Naive thymus-derived CD8-positive, alpha-beta T cell (primary cell): ENCODE measurements at regions not wholly inside any gene's neighbourhood (a gene's known extent, or its start where the extent isn't known, plus 50 kb on each side); places are given as distances from the start of the nearest gene placed in this dataset.
A peak's percentile ranks its signal among the peaks of the same experiment; 100 is the strongest.
"Not testable (repeated sequence)": the region's sequence is repeated elsewhere in the genome, so short reads cannot be mapped to it uniquely, and the experiment has no call there.

Experiments used
- ATAC-seq, 2 donors: fragments of 150-1000 bp; cut with Tn5 transposase in 1 of 2; sonication (Bioruptor Pico), chemical (Tn5 transposase) in 1 of 2; 1 replicate in 1 of 2; 2 replicates in 1 of 2; pipeline ENCODE4 v1.10.0; 2021; ENCODE audit warnings: mild to moderate bottlenecking in 2 of 2, moderate library complexity in 2 of 2
- POLR2A ChIA-PET: fragments of 350-600 bp; sonication (Branson Sonifier 250); formaldehyde crosslinking; loops from one replicate; lab custom pipeline; 2021; ENCODE audit warnings: antibody characterized with exemption; lab: Charles Lee
- DNase-seq, 10 donors: peaks; one replicate each; pipeline versions ENCODE4 v3.0.0 to v3.0.0-alpha.2; 2020 to 2022
- H3K27ac Mint-ChIP-seq, 10 donors: one replicate each; pipeline ENCODE4 v1.8.0; 2020 to 2022; ENCODE audit warnings: mild to moderate bottlenecking in 10 of 10, mixed read lengths in 10 of 10, moderate library complexity in 4 of 10, inconsistent platforms in 1 of 10
- H3K27me3 Mint-ChIP-seq, 5 donors: one replicate each; pipeline ENCODE4 v1.8.0; 2021 to 2022; ENCODE audit warnings: mixed read lengths in 5 of 5
- H3K36me3 Mint-ChIP-seq, 3 donors: one replicate each; pipeline ENCODE4 v1.8.0; 2020 to 2022; ENCODE audit warnings: mixed read lengths in 3 of 3, mild to moderate bottlenecking in 2 of 3, inconsistent platforms in 1 of 3
- H3K4me1 Mint-ChIP-seq, 4 donors: one replicate each; pipeline ENCODE4 v1.8.0; 2021 to 2022; ENCODE audit warnings: mixed read lengths in 4 of 4
- H3K4me3 Mint-ChIP-seq, 10 donors: one replicate each; pipeline ENCODE4 v1.8.0; 2020 to 2022; ENCODE audit warnings: mild to moderate bottlenecking in 10 of 10, mixed read lengths in 10 of 10, moderate library complexity in 6 of 10, inconsistent platforms in 1 of 10
- H3K9me3 Mint-ChIP-seq, 9 donors: one replicate each; pipeline ENCODE4 v1.8.0; 2020 to 2022; ENCODE audit warnings: mixed read lengths in 9 of 9, mild to moderate bottlenecking in 3 of 9, inconsistent platforms in 1 of 9, moderate library complexity in 1 of 9

DNA sequence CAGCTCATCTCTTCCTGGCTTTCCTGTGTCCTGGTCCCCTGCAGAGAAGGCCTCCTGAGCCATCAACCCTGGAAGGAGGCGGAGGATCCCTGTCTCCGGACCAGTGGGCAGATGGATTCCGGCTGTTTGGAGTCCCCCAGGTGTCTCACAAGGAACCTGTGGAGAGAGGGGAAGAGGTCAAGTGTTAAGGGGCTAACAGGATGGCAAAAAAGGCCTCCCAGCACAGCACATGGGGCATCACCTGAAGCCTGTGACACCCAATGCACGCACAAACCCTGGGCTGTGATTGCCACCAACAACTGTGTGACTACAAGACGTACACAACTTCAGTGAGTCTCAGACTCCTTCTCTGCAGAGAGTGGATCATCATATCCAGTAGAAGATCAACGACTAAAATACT is 107.5 kb downstream of the TUBA3C start:
- POLR2A ChIA-PET, H3K4me1 Mint-ChIP-seq, DNase-seq, H3K36me3 Mint-ChIP-seq, H3K27me3 Mint-ChIP-seq, H3K4me3 Mint-ChIP-seq, ATAC-seq: not testable (repeated sequence)
- peaks cover 0 to 13% (median 3%) of the 10 kb centered on the region in 9 donors for H3K9me3 Mint-ChIP-seq
- peak overlapping the region in 1 of 10 donors; percentile 38 for H3K27ac Mint-ChIP-seq

DNA sequence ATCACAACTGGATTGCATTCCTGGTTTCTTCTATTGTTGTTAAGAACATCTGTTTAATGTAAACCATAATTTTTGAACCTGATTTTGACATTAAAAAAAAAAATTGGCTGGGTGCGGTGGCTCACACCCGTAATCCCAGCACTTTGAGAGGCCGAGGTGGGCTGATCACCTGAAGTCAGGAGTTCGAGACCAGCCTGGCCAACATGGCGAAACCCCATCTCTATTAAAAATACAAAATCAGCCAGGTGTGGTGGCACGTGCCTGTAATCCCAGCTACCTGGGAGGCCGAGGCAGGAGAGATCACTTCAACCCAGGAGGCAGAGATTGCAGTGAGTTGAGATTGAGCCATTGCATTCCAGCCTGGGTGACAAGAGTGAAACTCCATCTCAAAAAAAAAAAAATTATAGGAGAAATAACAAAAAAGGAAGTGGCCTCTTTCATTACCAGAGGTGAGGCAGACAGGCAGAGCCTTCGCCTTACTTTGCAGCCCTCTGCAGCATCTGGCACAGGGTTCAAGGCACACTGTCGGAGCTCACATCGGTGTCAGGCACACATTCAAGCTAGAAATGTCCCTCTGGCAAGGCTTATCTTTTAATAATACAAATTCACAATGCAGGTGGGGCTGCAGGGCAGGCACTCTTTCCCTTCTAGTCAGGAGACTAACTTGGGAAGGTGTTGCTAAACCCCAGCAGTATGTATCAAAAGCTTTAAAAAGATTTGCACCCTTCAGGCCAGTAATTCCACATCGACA is 108.5 kb downstream of the TUBA3C start:
- H3K4me1 Mint-ChIP-seq, H3K4me3 Mint-ChIP-seq, H3K27me3 Mint-ChIP-seq, H3K27ac Mint-ChIP-seq, DNase-seq, ATAC-seq, POLR2A ChIA-PET, H3K36me3 Mint-ChIP-seq: not testable (repeated sequence)
- peaks cover 0 to 12% (median 3%) of the 10 kb centered on the region in 9 donors for H3K9me3 Mint-ChIP-seq

DNA sequence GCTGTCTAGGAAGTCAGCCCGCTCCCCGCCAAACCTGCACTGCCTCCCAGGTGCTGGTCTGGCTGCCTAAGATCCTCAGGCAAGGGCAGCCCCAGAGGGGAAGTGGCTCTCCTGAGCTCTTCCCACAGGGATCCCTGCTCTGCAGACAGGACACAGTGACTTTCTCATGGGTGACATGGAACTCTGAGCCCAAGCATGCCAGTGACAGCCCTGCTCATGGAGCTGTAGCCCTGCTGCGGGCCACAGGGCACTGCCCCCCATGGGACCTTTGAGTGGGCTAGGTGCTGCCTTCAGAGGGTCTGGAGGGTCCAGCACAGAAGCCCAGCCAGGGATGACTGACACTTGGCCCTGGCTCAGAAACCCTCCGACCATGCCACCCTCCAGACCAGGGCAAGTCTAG is 109.1 kb downstream of the TUBA3C start:
- peaks cover 0 to 11% (median 3%) of the 10 kb centered on the region in 9 donors for H3K9me3 Mint-ChIP-seq
- no peaks in the 10 kb centered on the region for H3K36me3 Mint-ChIP-seq
- DNase-seq (no peak), ATAC-seq (no peak)
- H3K27ac Mint-ChIP-seq = no peak overlapping the region
- no peak overlapping the region for H3K4me3 Mint-ChIP-seq
- no peaks in the 10 kb centered on the region for H3K4me1 Mint-ChIP-seq
- POLR2A ChIA-PET = no interaction called here
- H3K27me3 Mint-ChIP-seq = peaks cover 0 to 6% (median 0%) of the 10 kb centered on the region in 5 donors

DNA sequence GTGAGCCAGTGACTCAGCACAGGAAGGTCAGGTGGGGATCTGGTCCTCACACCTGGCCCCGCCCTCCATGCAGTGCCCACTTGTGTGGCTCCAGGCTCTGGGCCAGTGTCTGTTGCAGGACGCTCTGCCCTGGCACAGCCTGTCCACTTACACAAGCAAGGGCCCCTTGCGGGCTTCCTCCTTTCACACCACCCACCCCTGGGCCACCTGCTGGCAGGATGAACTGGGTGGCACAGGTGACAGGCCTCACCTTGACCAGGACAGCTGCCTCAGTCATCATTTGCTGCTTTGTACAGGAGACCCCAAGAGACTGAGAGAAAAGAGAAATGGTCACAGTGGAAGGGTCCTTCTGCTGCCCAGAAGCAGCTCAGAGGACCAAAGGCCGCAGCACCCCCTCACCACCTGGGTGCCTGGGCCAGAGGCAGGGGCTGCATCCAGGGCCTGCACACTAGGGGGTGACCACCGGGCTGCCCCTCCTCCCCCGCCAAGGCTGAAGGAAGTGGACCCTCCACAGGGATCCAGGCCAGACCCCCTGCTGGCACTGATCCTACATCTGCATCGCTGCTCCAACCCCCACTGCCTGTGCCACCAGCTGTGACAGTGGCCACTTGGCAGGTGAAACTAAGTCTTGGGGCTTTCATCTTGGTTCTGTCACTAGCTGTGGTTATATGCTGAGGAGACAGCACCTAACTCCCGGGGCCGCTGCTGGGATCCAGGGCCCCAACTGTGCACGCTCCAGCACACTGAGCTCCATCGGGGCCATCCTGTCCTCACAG is 110.3 kb downstream of the TUBA3C start:
- Mint-ChIP-seq H3K36me3 (no peaks in the 10 kb centered on the region), H3K27me3 (peaks cover 0 to 6% (median 0%) of the 10 kb centered on the region in 5 donors), H3K4me1 (no peaks in the 10 kb centered on the region), H3K9me3 (peaks cover 0 to 10% (median 3%) of the 10 kb centered on the region in 9 donors), H3K4me3 (no peak overlapping the region), H3K27ac (no peak overlapping the region)
- DNase-seq = no peak
- no peak for ATAC-seq
- POLR2A ChIA-PET = no interaction called here

DNA sequence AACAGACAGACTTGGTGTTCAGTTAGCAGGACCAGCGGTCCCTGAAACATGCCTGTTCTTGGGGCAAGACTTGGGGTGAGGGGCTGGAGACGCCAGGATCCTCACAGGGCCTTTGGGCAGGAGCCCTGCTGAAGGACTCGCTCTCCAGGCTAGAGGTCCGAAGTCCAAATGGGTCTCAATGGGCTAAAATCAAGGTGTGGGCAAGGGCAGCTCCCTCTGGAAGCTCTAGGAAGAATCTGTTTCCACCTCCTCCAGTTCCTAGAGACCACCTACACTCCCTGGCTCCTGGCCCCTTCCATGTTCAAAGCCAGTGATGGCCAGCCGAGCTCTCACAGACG is 111.3 kb downstream of the TUBA3C start:
- no peak for ATAC-seq
- H3K9me3 Mint-ChIP-seq = peaks cover 0 to 10% (median 4%) of the 10 kb centered on the region in 9 donors

DNA sequence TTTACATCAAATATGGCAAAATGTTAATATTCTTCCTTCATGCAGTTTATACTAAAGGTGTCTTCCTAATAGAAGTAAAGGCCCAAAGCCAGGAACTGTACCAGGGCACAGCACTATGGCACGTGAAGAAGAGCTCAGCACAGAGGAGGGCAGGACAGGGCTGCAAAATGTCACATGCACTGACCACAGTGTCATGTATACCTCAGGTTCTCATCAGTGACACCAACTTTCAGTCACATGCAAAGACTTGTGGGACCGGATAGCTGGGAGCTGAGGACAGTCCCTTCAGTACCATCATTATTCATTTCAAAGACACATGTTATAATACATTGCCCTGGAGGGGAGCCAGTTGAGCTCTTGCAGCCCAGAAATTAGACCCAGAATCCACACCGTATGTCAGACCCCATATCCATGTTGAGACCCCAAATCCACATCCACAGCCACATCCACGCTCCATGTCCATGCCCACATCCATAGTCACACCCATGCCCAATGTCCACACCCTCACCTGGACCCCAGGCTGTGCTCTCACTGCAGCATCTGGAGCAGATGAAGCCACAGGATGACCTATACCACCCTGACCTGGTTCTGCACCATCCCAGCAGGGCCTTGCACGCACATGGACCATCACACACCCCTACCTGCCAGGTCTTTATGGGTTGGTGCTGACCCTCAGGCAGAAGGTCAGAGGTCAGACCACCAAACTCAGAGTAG is 111.8 kb downstream of the TUBA3C start:
- DNase-seq = no peak
- H3K27me3 Mint-ChIP-seq = peaks cover 0 to 6% (median 0%) of the 10 kb centered on the region in 5 donors
- POLR2A ChIA-PET = no interaction called here
- H3K4me1 Mint-ChIP-seq = no peaks in the 10 kb centered on the region
- H3K9me3 Mint-ChIP-seq = peaks cover 0 to 9% (median 4%) of the 10 kb centered on the region in 9 donors
- H3K27ac Mint-ChIP-seq = no peak overlapping the region
- H3K36me3 Mint-ChIP-seq = no peaks in the 10 kb centered on the region
- no peak overlapping the region for H3K4me3 Mint-ChIP-seq
- no peak for ATAC-seq

More for the DNA sequence above, 111.3 kb downstream of the TUBA3C start:
- POLR2A ChIA-PET = no interaction called here
- DNase-seq = no peak
- no peak overlapping the region for H3K4me3 Mint-ChIP-seq
- H3K4me1 Mint-ChIP-seq = no peaks in the 10 kb centered on the region
- no peak overlapping the region for H3K27ac Mint-ChIP-seq
- peaks cover 0 to 6% (median 0%) of the 10 kb centered on the region in 5 donors for H3K27me3 Mint-ChIP-seq
- no peaks in the 10 kb centered on the region for H3K36me3 Mint-ChIP-seq

DNA sequence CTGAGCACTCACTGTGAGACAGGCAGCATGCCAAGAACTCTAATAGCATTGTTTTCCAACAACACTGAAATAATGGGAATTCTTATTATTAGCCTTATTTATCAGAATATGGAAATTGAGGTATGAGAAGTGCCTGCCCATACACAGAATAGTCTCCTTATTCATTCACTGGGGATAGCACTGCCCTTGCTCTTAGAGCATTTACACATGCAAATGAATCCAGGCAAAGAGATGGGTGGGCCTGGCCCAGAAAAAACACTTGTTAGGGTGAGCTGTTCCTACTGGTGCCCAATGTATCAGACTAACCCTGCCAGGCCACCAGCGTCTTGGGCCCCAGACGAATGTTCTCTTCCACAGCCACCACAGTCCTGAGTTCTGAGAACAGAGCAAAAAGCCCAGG is 112.9 kb downstream of the TUBA3C start:
- H3K4me1 Mint-ChIP-seq = no peaks in the 10 kb centered on the region
- peaks cover 0 to 5% (median 0%) of the 10 kb centered on the region in 3 donors for H3K36me3 Mint-ChIP-seq
- peaks cover 0 to 14% (median 11%) of the 10 kb centered on the region in 9 donors for H3K9me3 Mint-ChIP-seq
- no peak overlapping the region for H3K4me3 Mint-ChIP-seq
- ATAC-seq = no peak
- no peak for DNase-seq
- no peaks in the 10 kb centered on the region for H3K27me3 Mint-ChIP-seq
- no peak overlapping the region for H3K27ac Mint-ChIP-seq
- POLR2A ChIA-PET = no interaction called here

DNA sequence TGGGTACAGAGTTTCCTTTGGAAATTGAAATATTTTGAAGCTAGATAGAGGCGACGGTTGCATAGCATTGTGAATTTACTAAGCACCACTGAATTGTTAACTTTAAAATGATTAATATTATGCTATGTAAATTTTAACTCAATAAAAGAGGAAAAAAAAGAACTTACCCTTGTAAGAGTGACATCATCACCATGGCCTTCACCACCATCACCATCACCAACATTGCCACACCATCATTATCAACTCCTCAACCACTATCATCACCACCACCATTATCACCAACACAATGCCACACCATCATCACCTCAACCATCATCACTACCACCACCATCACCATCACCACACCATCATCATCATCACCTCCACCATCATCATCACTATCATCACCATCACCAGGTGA is 113.9 kb downstream of the TUBA3C start:
- H3K4me3 Mint-ChIP-seq = no peak overlapping the region
- peaks cover 0 to 21% (median 13%) of the 10 kb centered on the region in 9 donors for H3K9me3 Mint-ChIP-seq
- H3K27me3 Mint-ChIP-seq = no peaks in the 10 kb centered on the region
- DNase-seq (no peak), ATAC-seq (no peak)
- H3K4me1 Mint-ChIP-seq = no peaks in the 10 kb centered on the region
- POLR2A ChIA-PET = no interaction called here
- H3K27ac Mint-ChIP-seq = no peak overlapping the region
- H3K36me3 Mint-ChIP-seq = peaks cover 0 to 5% (median 0%) of the 10 kb centered on the region in 3 donors

DNA sequence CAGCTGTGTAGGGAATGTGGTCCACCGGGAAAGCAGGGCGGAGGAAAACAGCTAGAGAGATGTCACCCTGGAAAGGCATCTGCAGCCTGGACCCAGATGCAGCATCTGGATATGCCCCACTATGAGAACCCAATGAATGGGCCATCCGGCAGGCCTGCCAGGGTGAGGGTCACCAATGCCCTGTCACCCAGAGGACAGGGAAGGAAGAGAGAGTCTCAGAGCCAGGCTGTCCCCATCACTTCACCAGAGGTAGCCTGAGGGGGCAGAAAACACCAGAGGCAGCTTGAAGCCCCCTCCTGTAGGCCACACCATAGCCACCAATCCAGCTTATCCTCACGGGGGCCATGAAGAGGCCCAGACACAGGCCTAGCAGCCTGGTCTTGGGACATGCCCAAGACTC is 118.8 kb downstream of the TUBA3C start:
- peaks cover 0 to 4% (median 0%) of the 10 kb centered on the region in 5 donors for H3K27me3 Mint-ChIP-seq
- no peak overlapping the region for H3K27ac Mint-ChIP-seq
- H3K36me3 Mint-ChIP-seq = peaks cover 0 to 5% (median 0%) of the 10 kb centered on the region in 3 donors

DNA sequence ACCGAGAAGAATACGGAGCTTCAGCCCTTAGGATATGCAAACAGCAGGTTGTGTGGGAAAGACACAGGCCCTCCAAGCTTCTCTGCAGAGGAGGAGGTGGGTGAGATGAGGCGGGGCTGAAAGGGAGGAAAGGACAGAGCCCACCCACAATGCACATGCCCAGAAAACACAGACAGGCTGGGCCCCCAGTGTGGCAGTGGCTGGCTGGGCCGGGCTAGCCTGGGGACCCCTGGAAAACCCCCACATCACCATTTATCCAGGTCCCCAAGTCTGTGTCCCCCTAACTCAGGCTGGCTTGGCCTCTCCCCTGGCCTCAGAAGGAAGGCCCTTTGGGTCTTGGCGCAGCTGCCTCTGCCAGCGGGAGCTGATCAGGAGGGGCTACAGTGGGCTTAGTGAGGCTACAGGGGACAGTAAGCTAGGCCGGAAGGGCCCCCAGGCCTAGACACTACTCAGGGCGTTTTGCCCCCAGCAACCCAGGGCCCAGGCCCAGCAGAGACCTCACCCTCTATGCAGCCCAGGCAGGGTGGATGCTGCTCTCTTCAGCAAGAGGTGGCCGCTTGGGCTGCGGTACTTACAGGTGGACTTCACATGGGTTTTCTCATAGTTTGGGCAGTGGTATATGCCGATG is 119.5 kb downstream of the TUBA3C start:
- Mint-ChIP-seq H3K4me3 (no peak overlapping the region), H3K27ac (no peak overlapping the region), H3K36me3 (peaks cover 0 to 5% (median 0%) of the 10 kb centered on the region in 3 donors), H3K27me3 (peaks cover 0 to 4% (median 0%) of the 10 kb centered on the region in 5 donors), H3K4me1 (no peaks in the 10 kb centered on the region), H3K9me3 (peaks cover 0 to 32% (median 15%) of the 10 kb centered on the region in 9 donors)
- ATAC-seq = no peak
- DNase-seq = no peak
- POLR2A ChIA-PET = no interaction called here

More for the DNA sequence above, 118.8 kb downstream of the TUBA3C start:
- Mint-ChIP-seq H3K9me3 (peaks cover 0 to 32% (median 15%) of the 10 kb centered on the region in 9 donors), H3K4me1 (no peaks in the 10 kb centered on the region), H3K4me3 (no peak overlapping the region)
- no peak for ATAC-seq
- POLR2A ChIA-PET = no interaction called here
- DNase-seq = no peak

DNA sequence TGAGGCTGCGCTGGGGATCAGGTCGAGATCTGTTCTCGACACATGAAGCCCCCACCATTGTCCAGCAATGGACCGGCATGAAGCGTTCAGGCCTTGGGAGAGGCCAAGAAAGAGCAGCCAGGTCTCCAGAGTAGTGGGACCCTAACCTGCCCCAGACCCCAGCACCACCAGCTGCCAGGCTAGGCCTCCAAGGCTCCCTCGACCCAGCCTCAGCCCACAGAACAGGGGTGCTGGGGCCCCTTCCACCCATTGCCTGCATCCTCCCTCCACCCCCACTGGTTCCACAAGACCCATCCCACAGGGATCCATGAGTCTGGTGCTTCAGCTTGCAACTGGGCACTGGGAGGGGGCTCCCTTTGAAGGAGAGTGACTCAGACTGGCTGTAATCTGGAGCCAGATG is 120.3 kb downstream of the TUBA3C start:
- DNase-seq (no peak), ATAC-seq (no peak)
- Mint-ChIP-seq H3K36me3 (peaks cover 0 to 5% (median 0%) of the 10 kb centered on the region in 3 donors), H3K27ac (no peak overlapping the region), H3K4me1 (no peaks in the 10 kb centered on the region), H3K9me3 (peaks cover 0 to 34% (median 14%) of the 10 kb centered on the region in 9 donors), H3K27me3 (peaks cover 0 to 4% (median 0%) of the 10 kb centered on the region in 5 donors), H3K4me3 (no peak overlapping the region)
- POLR2A ChIA-PET = no interaction called here

DNA sequence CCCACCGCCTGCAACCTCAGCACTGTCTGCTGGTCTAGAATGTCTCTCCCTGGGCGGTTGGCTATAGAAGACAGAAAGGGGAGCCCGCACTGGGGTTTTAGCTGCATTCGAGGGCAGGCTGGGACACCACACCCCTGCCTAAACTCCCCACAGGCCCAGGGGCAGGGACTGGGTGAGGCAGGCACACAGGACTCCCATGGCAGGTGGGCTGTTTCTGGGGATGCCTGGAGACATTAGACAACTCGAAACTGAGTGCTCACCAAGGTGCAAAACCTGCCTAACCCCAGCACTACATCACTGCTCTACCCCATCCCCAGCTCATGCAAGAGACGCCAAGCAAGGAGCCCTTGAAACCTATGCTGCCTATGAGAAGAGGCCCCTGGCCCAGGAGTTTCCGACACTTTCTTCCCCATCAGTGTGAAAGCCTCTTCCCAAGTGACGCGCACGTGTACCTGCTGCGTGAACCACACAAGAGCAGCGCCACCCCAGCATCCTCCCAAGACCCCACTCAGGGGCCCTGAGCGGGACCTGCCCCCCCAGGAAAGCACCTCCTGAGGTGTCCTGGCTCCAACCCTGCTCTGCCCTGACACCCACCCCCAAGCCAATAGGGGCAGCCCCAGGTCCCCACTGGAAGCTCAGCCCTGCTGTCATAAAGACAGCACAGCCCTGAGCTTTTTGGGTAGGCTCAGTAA is 121.2 kb downstream of the TUBA3C start:
- Mint-ChIP-seq H3K27me3 (peaks cover 0 to 4% (median 0%) of the 10 kb centered on the region in 5 donors), H3K4me1 (no peaks in the 10 kb centered on the region), H3K4me3 (no peak overlapping the region), H3K9me3 (peaks cover 0 to 31% (median 13%) of the 10 kb centered on the region in 9 donors), H3K36me3 (peaks cover 0 to 5% (median 0%) of the 10 kb centered on the region in 3 donors), H3K27ac (no peak overlapping the region)
- POLR2A ChIA-PET = no interaction called here
- ATAC-seq (no peak), DNase-seq (no peak)
